ENCODE measurements at regions not wholly inside any gene's neighbourhood (a gene's known extent, or its start where the extent isn't known, plus 50 kb on each side); places are given as distances from the start of the nearest gene placed in this dataset.

DNA sequence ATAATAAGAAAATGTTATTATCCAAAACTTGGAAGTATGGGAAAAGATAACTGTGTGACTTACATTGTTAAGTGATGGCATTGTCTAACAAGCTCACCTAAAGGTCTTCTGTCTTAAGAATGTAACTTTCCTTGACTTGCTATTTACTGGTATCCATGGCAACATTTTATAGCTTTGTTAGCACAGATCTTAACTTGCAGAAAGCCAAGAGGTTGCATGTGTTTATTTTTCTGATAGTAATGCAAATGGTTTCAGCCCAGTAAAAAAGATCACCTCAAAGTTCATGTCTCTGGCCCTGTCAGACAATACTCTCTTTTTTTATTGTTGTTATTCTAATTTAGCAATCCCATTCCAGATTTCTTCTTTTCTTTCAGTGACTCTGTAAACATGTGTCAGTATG is 425.3 kb downstream of the SPRY1 start:
- TF ChIP-seq, protein P1, sequence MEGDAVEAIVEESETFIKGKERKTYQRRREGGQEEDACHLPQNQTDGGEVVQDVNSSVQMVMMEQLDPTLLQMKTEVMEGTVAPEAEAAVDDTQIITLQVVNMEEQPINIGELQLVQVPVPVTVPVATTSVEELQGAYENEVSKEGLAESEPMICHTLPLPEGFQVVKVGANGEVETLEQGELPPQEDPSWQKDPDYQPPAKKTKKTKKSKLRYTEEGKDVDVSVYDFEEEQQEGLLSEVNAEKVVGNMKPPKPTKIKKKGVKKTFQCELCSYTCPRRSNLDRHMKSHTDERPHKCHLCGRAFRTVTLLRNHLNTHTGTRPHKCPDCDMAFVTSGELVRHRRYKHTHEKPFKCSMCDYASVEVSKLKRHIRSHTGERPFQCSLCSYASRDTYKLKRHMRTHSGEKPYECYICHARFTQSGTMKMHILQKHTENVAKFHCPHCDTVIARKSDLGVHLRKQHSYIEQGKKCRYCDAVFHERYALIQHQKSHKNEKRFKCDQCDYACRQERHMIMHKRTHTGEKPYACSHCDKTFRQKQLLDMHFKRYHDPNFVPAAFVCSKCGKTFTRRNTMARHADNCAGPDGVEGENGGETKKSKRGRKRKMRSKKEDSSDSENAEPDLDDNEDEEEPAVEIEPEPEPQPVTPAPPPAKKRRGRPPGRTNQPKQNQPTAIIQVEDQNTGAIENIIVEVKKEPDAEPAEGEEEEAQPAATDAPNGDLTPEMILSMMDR (IDR thresholded peaks at IDR 0.05) = no peak
- TF ChIP-seq ZFX (IDR thresholded peaks at IDR 0.05; ENCODE audit: borderline replicate concordance) = no peak

All from 22Rv1 (cell line).